Dermis blood vessel endothelial cell (primary cell): ENCODE measurements at regions not wholly inside any gene's neighbourhood (a gene's known extent, or its start where the extent isn't known, plus 50 kb on each side); places are given as distances from the start of the nearest gene placed in this dataset.
"Not testable (repeated sequence)": the region's sequence is repeated elsewhere in the genome, so short reads cannot be mapped to it uniquely, and the experiment has no call there.

Source experiments
- DNase-seq: peaks from one replicate; pipeline ENCODE4 v3.0.0; 2010

- DNase-seq = no peak
Observed at GRCh38 chr17:68142595-68142994, 105.2 kb upstream of the AMZ2 start.

- no peak for DNase-seq
Observed at GRCh38 chr17:68143425-68143824, 104.4 kb upstream of the AMZ2 start.

GRCh38 chr17:68145088-68145487, 102.8 kb upstream of the AMZ2 start:
- DNase-seq = no peak

- DNase-seq = no peak
Observed at GRCh38 chr17:68148936-68149335, 98.9 kb upstream of the AMZ2 start.

GRCh38 chr17:68152161-68152571, 95.7 kb upstream of the AMZ2 start:
- DNase-seq = no peak

- DNase-seq = no peak
Observed at GRCh38 chr17:68155692-68156091, 92.2 kb upstream of the AMZ2 start.

- no peak for DNase-seq
Observed at GRCh38 chr17:68161644-68162428, 86.0 kb upstream of the AMZ2 start.

GRCh38 chr17:68168273-68169164, 79.3 kb upstream of the AMZ2 start:
- DNase-seq = not testable (repeated sequence)

- DNase-seq = not testable (repeated sequence)
Observed at GRCh38 chr17:68169165-68169821, 78.5 kb upstream of the AMZ2 start.

- DNase-seq = no peak
Observed at GRCh38 chr17:68169840-68170239, 78.0 kb upstream of the AMZ2 start.

GRCh38 chr17:68170246-68170645, 77.6 kb upstream of the AMZ2 start:
- DNase-seq = no peak

GRCh38 chr17:68172461-68172954, 75.3 kb upstream of the AMZ2 start:
- DNase-seq = peak; percentile 79

GRCh38 chr17:68175416-68175815, 72.4 kb upstream of the AMZ2 start:
- no peak for DNase-seq

GRCh38 chr17:68175905-68176304, 71.9 kb upstream of the AMZ2 start:
- DNase-seq = no peak

GRCh38 chr17:68176718-68177117, 71.1 kb upstream of the AMZ2 start:
- no peak for DNase-seq

- no peak for DNase-seq
Observed at GRCh38 chr17:68178831-68179230, 69.0 kb upstream of the AMZ2 start.

- no peak for DNase-seq
Observed at GRCh38 chr17:68179236-68179925, 68.5 kb upstream of the AMZ2 start.

GRCh38 chr17:68179926-68180285, 67.9 kb upstream of the AMZ2 start:
- no peak for DNase-seq

- no peak for DNase-seq
Observed at GRCh38 chr17:68182011-68182306, 65.9 kb upstream of the AMZ2 start.

- DNase-seq = no peak
Observed at GRCh38 chr17:68182940-68183551, 64.8 kb upstream of the AMZ2 start.

- DNase-seq = no peak
Observed at GRCh38 chr17:68184141-68184571, 63.7 kb upstream of the AMZ2 start.

- no peak for DNase-seq
Observed at GRCh38 chr17:68184816-68185436, 62.9 kb upstream of the AMZ2 start.
